ENCODE measurements at regions not wholly inside any gene's neighbourhood (a gene's known extent, or its start where the extent isn't known, plus 50 kb on each side); places are given as distances from the start of the nearest gene placed in this dataset.

DNA sequence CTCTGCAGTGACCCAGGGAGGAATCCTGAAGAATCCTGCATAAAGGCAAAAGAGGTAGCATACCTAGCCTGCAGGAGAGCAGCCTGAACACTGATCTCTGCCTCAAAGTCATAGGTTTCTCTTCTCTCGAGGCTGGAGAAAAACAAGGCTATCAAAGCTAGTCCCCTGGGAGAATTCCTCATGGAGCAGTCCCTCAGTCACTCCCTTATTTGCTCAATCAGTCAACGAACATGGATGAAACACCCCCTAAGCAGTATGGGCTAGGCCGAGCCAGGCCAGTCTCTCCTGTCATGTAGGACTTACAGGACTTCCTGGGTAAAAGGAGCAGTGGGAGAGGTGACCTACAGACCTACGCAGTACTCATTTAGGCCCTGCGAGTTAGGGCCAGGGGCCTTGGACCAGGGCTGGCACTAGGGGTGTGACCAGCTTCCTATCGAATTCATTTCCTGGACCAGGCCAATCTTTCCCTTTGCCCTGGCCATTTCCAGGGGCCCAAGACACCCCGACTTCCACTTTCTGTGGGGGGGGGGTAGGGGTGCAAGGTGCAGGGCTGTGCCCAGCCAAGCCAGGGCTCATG is 164.1 kb downstream of the EFNB1 start:
- Histone ChIP-seq H3K4me3 (ENCODE audit: low read length) (no peak overlapping the region), H2AFZ (ENCODE audit: low read depth, low read length) (no peak overlapping the region), H4K20me1 (ENCODE audit: insufficient read depth, low read length) (no peaks in the 10 kb centered on the region), H3K27me3 (ENCODE audit: low read depth, low read length) (no peaks in the 10 kb centered on the region), H3K79me2 (ENCODE audit: low read length) (no peaks in the 10 kb centered on the region), H3K9ac (ENCODE audit: low read length) (no peak overlapping the region), H3K9me3 (ENCODE audit: insufficient read depth, low read length) (no peaks in the 10 kb centered on the region), H3K27ac (ENCODE audit: low read length) (no peak overlapping the region), H3K4me2 (ENCODE audit: low read length) (no peak overlapping the region), H3K36me3 (replicated peaks; ENCODE audit: low read depth, low read length) (no peaks in the 10 kb centered on the region), H3K4me1 (ENCODE audit: low read length) (no peaks in the 10 kb centered on the region)
- TF ChIP-seq EZH2phosphoT487 (IDR thresholded peaks at IDR 0.05; ENCODE audit: low read depth) = no peak
- TF ChIP-seq, protein P1, sequence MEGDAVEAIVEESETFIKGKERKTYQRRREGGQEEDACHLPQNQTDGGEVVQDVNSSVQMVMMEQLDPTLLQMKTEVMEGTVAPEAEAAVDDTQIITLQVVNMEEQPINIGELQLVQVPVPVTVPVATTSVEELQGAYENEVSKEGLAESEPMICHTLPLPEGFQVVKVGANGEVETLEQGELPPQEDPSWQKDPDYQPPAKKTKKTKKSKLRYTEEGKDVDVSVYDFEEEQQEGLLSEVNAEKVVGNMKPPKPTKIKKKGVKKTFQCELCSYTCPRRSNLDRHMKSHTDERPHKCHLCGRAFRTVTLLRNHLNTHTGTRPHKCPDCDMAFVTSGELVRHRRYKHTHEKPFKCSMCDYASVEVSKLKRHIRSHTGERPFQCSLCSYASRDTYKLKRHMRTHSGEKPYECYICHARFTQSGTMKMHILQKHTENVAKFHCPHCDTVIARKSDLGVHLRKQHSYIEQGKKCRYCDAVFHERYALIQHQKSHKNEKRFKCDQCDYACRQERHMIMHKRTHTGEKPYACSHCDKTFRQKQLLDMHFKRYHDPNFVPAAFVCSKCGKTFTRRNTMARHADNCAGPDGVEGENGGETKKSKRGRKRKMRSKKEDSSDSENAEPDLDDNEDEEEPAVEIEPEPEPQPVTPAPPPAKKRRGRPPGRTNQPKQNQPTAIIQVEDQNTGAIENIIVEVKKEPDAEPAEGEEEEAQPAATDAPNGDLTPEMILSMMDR (IDR thresholded peaks at IDR 0.05; ENCODE audit: low read depth, low read length) = no peak

DNA sequence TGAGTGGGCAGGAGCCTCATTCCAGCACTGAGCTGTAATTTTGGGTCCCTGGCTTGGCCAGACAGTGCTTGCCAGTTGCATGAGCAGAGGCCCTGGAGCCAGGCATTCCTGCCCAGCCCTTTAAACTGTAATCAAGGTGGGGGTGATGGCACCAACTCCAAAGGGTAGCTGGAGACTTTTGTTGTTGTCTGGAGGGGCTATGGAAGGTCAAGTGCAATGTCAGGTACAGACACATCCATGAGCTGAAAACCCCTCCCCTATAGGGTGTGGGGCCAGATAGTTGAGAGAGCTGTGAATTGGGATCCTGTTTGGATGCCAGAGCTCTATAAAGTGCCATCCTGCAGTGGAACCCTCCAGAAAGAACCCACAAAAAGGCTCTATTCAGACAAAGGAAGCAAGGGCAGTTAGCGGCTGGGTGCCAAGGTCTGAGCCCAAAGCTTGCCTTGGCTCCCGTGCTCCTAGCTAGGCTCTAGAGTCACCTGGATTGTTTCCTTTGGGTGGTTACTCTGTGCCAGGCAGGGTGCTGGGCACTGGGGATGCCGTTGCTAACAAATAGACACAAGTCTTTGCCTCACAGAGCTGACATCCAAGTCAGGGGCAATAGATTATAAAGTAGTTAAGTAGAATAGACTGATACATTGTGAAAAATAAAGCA is 163.0 kb downstream of the EFNB1 start:
- Histone ChIP-seq H2AFZ (ENCODE audit: low read depth, low read length) (no peak overlapping the region), H3K27me3 (ENCODE audit: low read depth, low read length) (no peaks in the 10 kb centered on the region), H3K9me3 (ENCODE audit: insufficient read depth, low read length) (no peaks in the 10 kb centered on the region), H3K4me2 (ENCODE audit: low read length) (no peak overlapping the region), H4K20me1 (ENCODE audit: insufficient read depth, low read length) (no peaks in the 10 kb centered on the region), H3K36me3 (replicated peaks; ENCODE audit: low read depth, low read length) (no peaks in the 10 kb centered on the region), H3K9ac (ENCODE audit: low read length) (no peak overlapping the region), H3K4me3 (ENCODE audit: low read length) (no peak overlapping the region), H3K27ac (ENCODE audit: low read length) (no peak overlapping the region), H3K79me2 (ENCODE audit: low read length) (no peaks in the 10 kb centered on the region), H3K4me1 (ENCODE audit: low read length) (no peaks in the 10 kb centered on the region)
- no peak for TF ChIP-seq EZH2phosphoT487 (IDR thresholded peaks at IDR 0.05; ENCODE audit: low read depth)
- TF ChIP-seq, protein P1 (IDR thresholded peaks at IDR 0.05; ENCODE audit: low read depth, low read length) = no peak

GRCh38 chrX:68990948-68991347 is 162.1 kb downstream of the EFNB1 start:
- no peak overlapping the region for H2AFZ ChIP-seq (ENCODE audit: low read depth, low read length)
- no peaks in the 10 kb centered on the region for H3K9me3 ChIP-seq (ENCODE audit: insufficient read depth, low read length)
- TF ChIP-seq, protein P1 (IDR thresholded peaks at IDR 0.05; ENCODE audit: low read depth, low read length) = no peak
- no peak for TF ChIP-seq EZH2phosphoT487 (IDR thresholded peaks at IDR 0.05; ENCODE audit: low read depth)
- no peak overlapping the region for H3K27ac ChIP-seq (ENCODE audit: low read length)
- no peaks in the 10 kb centered on the region for H3K79me2 ChIP-seq (ENCODE audit: low read length)
- no peak overlapping the region for H3K9ac ChIP-seq (ENCODE audit: low read length)
- no peaks in the 10 kb centered on the region for H3K36me3 ChIP-seq (replicated peaks; ENCODE audit: low read depth, low read length)
- H4K20me1 ChIP-seq (ENCODE audit: insufficient read depth, low read length) = no peaks in the 10 kb centered on the region
- no peaks in the 10 kb centered on the region for H3K27me3 ChIP-seq (ENCODE audit: low read depth, low read length)
- H3K4me1 ChIP-seq (ENCODE audit: low read length) = no peaks in the 10 kb centered on the region
- H3K4me2 ChIP-seq (ENCODE audit: low read length) = no peak overlapping the region
- H3K4me3 ChIP-seq (ENCODE audit: low read length) = no peak overlapping the region

DNA sequence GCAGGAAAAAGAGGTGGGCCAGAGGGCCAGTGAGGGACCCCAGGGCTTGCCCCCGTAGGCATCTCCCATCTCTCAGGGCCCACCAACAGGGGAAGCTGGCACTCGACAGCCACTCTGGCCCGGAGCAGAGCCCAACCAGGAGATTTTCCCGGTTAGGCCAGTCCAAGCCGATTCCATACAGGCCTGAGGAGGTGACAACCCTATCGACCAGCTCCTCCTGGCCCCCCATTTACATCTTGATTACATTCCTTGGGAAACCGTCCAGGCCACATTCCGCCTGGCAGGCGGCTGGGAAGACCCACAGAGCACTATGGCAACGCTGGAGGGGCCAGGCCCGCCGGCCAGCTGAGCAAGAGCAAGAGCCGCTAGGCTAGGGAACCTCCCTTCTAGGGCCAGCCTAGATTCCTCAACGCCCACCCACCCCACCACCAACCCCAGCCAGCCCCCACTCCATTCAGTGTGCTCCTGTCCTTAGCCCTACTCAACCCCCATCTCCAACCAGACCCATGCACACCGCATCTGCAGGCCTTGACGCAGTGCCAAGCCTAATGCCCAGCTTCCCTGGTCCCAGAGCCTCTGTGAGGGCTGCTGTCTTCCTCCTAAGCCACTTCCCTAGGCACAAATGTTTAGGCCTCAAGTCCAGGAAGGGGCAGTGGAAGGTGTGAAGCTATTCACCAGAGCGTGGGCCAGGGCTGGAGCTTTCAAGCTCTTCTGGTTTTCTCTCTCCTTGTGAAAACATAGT is 161.2 kb downstream of the EFNB1 start:
- H3K79me2 ChIP-seq (ENCODE audit: low read length) = no peaks in the 10 kb centered on the region
- no peak overlapping the region for H3K4me2 ChIP-seq (ENCODE audit: low read length)
- H3K4me3 ChIP-seq (ENCODE audit: low read length) = no peak overlapping the region
- TF ChIP-seq, protein P1 (IDR thresholded peaks at IDR 0.05; ENCODE audit: low read depth, low read length) = no peak
- no peaks in the 10 kb centered on the region for H3K27me3 ChIP-seq (ENCODE audit: low read depth, low read length)
- H4K20me1 ChIP-seq (ENCODE audit: insufficient read depth, low read length) = no peaks in the 10 kb centered on the region
- no peak overlapping the region for H3K27ac ChIP-seq (ENCODE audit: low read length)
- H3K36me3 ChIP-seq (replicated peaks; ENCODE audit: low read depth, low read length) = no peaks in the 10 kb centered on the region
- no peak overlapping the region for H2AFZ ChIP-seq (ENCODE audit: low read depth, low read length)
- H3K9ac ChIP-seq (ENCODE audit: low read length) = no peak overlapping the region
- H3K9me3 ChIP-seq (ENCODE audit: insufficient read depth, low read length) = no peaks in the 10 kb centered on the region
- H3K4me1 ChIP-seq (ENCODE audit: low read length) = no peaks in the 10 kb centered on the region

Data from OCI-LY3 (cell line).